ENCODE measurements at regions not wholly inside any gene's neighbourhood (a gene's known extent, or its start where the extent isn't known, plus 50 kb on each side); places are given as distances from the start of the nearest gene placed in this dataset.
"Not testable (repeated sequence)": the region's sequence is repeated elsewhere in the genome, so short reads cannot be mapped to it uniquely, and the experiment has no call there.

DNA sequence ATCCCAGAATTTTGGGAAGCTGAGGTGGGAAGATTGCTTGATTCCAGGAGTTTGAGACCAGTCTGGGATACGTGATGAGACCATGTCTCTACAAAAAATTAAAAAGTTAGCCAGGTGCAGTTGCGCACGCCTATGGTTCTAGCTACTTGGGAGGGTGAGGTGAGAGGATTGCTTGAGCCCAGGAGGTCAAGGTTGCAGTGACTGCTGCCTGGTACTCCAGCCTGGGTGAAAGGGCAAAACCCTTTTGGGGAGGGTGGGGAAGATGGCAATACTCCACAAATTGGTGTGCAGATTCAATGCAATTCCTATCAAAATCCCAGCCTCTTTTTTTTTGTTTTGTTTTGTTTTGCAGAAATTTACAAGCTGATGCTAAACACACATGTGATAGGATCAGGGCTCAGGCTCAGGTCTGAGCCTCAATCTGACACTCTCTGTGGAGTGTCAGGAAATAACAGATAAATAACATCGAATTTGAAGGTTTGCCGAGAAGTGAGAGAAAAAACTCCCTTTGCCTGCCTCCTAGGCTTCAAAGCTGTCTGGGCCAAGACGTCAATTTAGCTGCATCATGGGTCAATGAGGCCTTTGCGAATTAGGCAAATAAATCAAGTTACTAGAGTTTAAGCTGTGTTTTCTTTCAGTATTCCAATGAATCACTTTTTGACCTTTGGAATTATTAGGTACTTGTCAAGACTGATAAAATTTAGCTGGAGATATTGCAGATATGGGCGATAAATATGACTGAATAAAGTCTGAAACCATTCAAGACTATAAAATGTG lies 142.5 kb upstream of the PTPN20 start:
- H2AFZ ChIP-seq (ENCODE audit: low read depth); H3F3A ChIP-seq (replicated peaks; ENCODE audit: insufficient read depth); CTCF ChIA-PET; H3K9ac ChIP-seq; POLR2A ChIA-PET; H3K36me3 ChIP-seq (replicated peaks in 1 of 2; ENCODE audit: control insufficient read depth in 1 of 2, insufficient read depth in 2 of 2, low read length in 1 of 2); H3K4me1 ChIP-seq (ENCODE audit: control insufficient read depth in 1 of 2, insufficient read depth in 2 of 2, low read depth in 1 of 2, low read length in 1 of 2); H3K4me2 ChIP-seq; H3K79me2 ChIP-seq (ENCODE audit: insufficient read depth); H4K20me1 ChIP-seq (ENCODE audit: insufficient read depth); H3K27me3 ChIP-seq (ENCODE audit: insufficient read depth); H3K4me3 ChIP-seq (ENCODE audit: low read depth in 2 of 2, low read length in 1 of 2); DNase-seq; H3K9me2 ChIP-seq; H3K27ac ChIP-seq (ENCODE audit: low read depth in 2 of 2, low read length in 1 of 2); H3K9me3 ChIP-seq: not testable (repeated sequence)
- WGBS (ENCODE audit: low lambda C conversion rate), result 51% methylated on average over 3 of the region's 8 CpGs

- no CpG with 5 or more reads among the region's 15 CpGs for WGBS (ENCODE audit: low lambda C conversion rate)
- POLR2A ChIA-PET; DNase-seq; H3K9me2 ChIP-seq; H2AFZ ChIP-seq (ENCODE audit: low read depth); H3K4me3 ChIP-seq (ENCODE audit: low read depth in 2 of 2, low read length in 1 of 2); H3K9ac ChIP-seq; H3K79me2 ChIP-seq (ENCODE audit: insufficient read depth); H3K4me2 ChIP-seq; H3K9me3 ChIP-seq; H3F3A ChIP-seq (replicated peaks; ENCODE audit: insufficient read depth); CTCF ChIA-PET; H3K27ac ChIP-seq (ENCODE audit: low read depth in 2 of 2, low read length in 1 of 2); H3K36me3 ChIP-seq (replicated peaks in 1 of 2; ENCODE audit: control insufficient read depth in 1 of 2, insufficient read depth in 2 of 2, low read length in 1 of 2); H3K4me1 ChIP-seq (ENCODE audit: control insufficient read depth in 1 of 2, insufficient read depth in 2 of 2, low read depth in 1 of 2, low read length in 1 of 2); H3K27me3 ChIP-seq (ENCODE audit: insufficient read depth); H4K20me1 ChIP-seq (ENCODE audit: insufficient read depth): not testable (repeated sequence)
These were observed 137.9 kb upstream of the PTPN20 start for GRCh38 chr10:46773178-46773896.

DNA sequence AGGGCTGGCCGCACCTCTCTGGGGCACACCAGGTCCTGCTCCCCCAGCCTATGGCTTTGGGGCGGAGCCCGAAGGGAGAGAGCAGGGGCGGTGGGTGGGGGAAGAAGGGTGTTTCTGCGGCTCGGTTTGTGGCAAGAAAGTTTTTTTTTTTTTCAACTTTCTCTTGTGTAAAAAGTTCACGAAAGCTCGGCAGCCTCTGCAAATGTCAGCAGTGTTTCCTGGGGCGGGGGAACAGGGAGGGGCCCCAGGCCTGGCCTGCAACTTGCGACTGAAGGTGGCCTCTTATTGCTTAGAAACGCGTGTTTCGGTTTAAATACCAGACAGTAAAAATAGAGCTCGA lies 137.4 kb upstream of the PTPN20 start:
- DNase-seq; POLR2A ChIA-PET; H4K20me1 ChIP-seq (ENCODE audit: insufficient read depth); H3K4me1 ChIP-seq (ENCODE audit: control insufficient read depth in 1 of 2, insufficient read depth in 2 of 2, low read depth in 1 of 2, low read length in 1 of 2); H3F3A ChIP-seq (replicated peaks; ENCODE audit: insufficient read depth); H3K79me2 ChIP-seq (ENCODE audit: insufficient read depth); H2AFZ ChIP-seq (ENCODE audit: low read depth); H3K36me3 ChIP-seq (replicated peaks in 1 of 2; ENCODE audit: control insufficient read depth in 1 of 2, insufficient read depth in 2 of 2, low read length in 1 of 2); H3K4me3 ChIP-seq (ENCODE audit: low read depth in 2 of 2, low read length in 1 of 2); H3K9me2 ChIP-seq; H3K27ac ChIP-seq (ENCODE audit: low read depth in 2 of 2, low read length in 1 of 2); H3K9me3 ChIP-seq; H3K9ac ChIP-seq; CTCF ChIA-PET; H3K27me3 ChIP-seq (ENCODE audit: insufficient read depth); H3K4me2 ChIP-seq: not testable (repeated sequence)
- 79% methylated on average over 13 of the region's 14 CpGs for WGBS (ENCODE audit: low lambda C conversion rate)

DNA sequence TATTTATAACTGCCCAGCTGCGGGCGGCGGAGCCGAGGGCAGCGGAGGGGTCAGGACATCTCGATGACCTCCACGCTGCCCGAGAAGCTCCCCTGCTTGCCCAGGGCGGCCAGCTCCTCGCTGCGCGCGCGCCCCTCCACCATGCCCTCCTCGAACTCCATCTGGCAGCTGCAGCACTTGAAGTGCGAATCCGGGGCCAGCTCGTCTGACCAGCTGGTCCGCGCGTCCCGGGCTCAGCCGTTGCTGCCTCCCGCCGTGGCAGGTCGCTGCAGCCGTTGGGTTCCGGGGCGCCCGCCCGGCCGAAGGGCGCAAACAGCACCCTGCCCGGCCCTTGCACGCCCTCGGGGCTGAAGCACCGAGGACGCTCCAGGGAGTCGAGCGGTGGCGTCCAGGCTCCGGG lies 136.9 kb upstream of the PTPN20 start:
- H3K9ac ChIP-seq; POLR2A ChIA-PET; H3K4me2 ChIP-seq; DNase-seq; H4K20me1 ChIP-seq (ENCODE audit: insufficient read depth); H3K27ac ChIP-seq (ENCODE audit: low read depth in 2 of 2, low read length in 1 of 2); H3K4me1 ChIP-seq (ENCODE audit: control insufficient read depth in 1 of 2, insufficient read depth in 2 of 2, low read depth in 1 of 2, low read length in 1 of 2); H3K36me3 ChIP-seq (replicated peaks in 1 of 2; ENCODE audit: control insufficient read depth in 1 of 2, insufficient read depth in 2 of 2, low read length in 1 of 2); CTCF ChIA-PET; H2AFZ ChIP-seq (ENCODE audit: low read depth); H3F3A ChIP-seq (replicated peaks; ENCODE audit: insufficient read depth); H3K27me3 ChIP-seq (ENCODE audit: insufficient read depth); H3K9me2 ChIP-seq; H3K4me3 ChIP-seq (ENCODE audit: low read depth in 2 of 2, low read length in 1 of 2); H3K9me3 ChIP-seq; H3K79me2 ChIP-seq (ENCODE audit: insufficient read depth): not testable (repeated sequence)
- 98% methylated on average over 8 of the region's 42 CpGs for WGBS (ENCODE audit: low lambda C conversion rate)

- POLR2A ChIA-PET; H3K4me1 ChIP-seq (ENCODE audit: control insufficient read depth in 1 of 2, insufficient read depth in 2 of 2, low read depth in 1 of 2, low read length in 1 of 2); CTCF ChIA-PET; H4K20me1 ChIP-seq (ENCODE audit: insufficient read depth); H3K36me3 ChIP-seq (replicated peaks in 1 of 2; ENCODE audit: control insufficient read depth in 1 of 2, insufficient read depth in 2 of 2, low read length in 1 of 2); H3K4me2 ChIP-seq; H3F3A ChIP-seq (replicated peaks; ENCODE audit: insufficient read depth); H3K9ac ChIP-seq; H3K9me3 ChIP-seq; H3K9me2 ChIP-seq; H3K4me3 ChIP-seq (ENCODE audit: low read depth in 2 of 2, low read length in 1 of 2); H3K79me2 ChIP-seq (ENCODE audit: insufficient read depth); H3K27ac ChIP-seq (ENCODE audit: low read depth in 2 of 2, low read length in 1 of 2); H3K27me3 ChIP-seq (ENCODE audit: insufficient read depth); H2AFZ ChIP-seq (ENCODE audit: low read depth); DNase-seq: not testable (repeated sequence)
- WGBS (ENCODE audit: low lambda C conversion rate), result 97% methylated on average over 13 of the region's 44 CpGs
These were observed 136.1 kb upstream of the PTPN20 start for GRCh38 chr10:46774945-46775667.

GRCh38 chr10:46775668-46776059 lies 135.6 kb upstream of the PTPN20 start:
- H3F3A ChIP-seq (replicated peaks; ENCODE audit: insufficient read depth); H4K20me1 ChIP-seq (ENCODE audit: insufficient read depth); DNase-seq; POLR2A ChIA-PET; H2AFZ ChIP-seq (ENCODE audit: low read depth); H3K4me2 ChIP-seq; H3K36me3 ChIP-seq (replicated peaks in 1 of 2; ENCODE audit: control insufficient read depth in 1 of 2, insufficient read depth in 2 of 2, low read length in 1 of 2); H3K27me3 ChIP-seq (ENCODE audit: insufficient read depth); H3K9me3 ChIP-seq; H3K4me3 ChIP-seq (ENCODE audit: low read depth in 2 of 2, low read length in 1 of 2); H3K79me2 ChIP-seq (ENCODE audit: insufficient read depth); H3K4me1 ChIP-seq (ENCODE audit: control insufficient read depth in 1 of 2, insufficient read depth in 2 of 2, low read depth in 1 of 2, low read length in 1 of 2); CTCF ChIA-PET; H3K9me2 ChIP-seq; H3K27ac ChIP-seq (ENCODE audit: low read depth in 2 of 2, low read length in 1 of 2); H3K9ac ChIP-seq: not testable (repeated sequence)
- 86% methylated on average over 13 of the region's 17 CpGs for WGBS (ENCODE audit: low lambda C conversion rate)
